Osteocyte (in vitro differentiated cells): ENCODE measurements at regions not wholly inside any gene's neighbourhood (a gene's known extent, or its start where the extent isn't known, plus 50 kb on each side); places are given as distances from the start of the nearest gene placed in this dataset.

Experiments
- DNase-seq: peaks from one replicate; pipeline ENCODE4 v3.0.0; 2021; ENCODE audit warnings: mixed read lengths; ENCODE audit not compliant: unreplicated experiment; ENCODE audit errors: extremely low spot score
- H3K27ac Mint-ChIP-seq: one replicate; pipeline ENCODE4 v1.8.0; 2021; ENCODE audit warnings: mild to moderate bottlenecking, mixed read lengths; ENCODE audit not compliant: unreplicated experiment
- H3K27me3 Mint-ChIP-seq: one replicate; pipeline ENCODE4 v1.8.0; 2021; ENCODE audit warnings: mixed read lengths; ENCODE audit not compliant: unreplicated experiment
- H3K36me3 Mint-ChIP-seq: one replicate; pipeline ENCODE4 v1.8.0; 2021; ENCODE audit warnings: mixed read lengths; ENCODE audit not compliant: unreplicated experiment
- H3K4me1 Mint-ChIP-seq: one replicate; pipeline ENCODE4 v1.8.0; 2021; ENCODE audit warnings: mixed read lengths; ENCODE audit not compliant: unreplicated experiment
- H3K4me3 Mint-ChIP-seq: one replicate; pipeline ENCODE4 v1.8.0; 2021; ENCODE audit warnings: mild to moderate bottlenecking, moderate library complexity, mixed read lengths; ENCODE audit not compliant: unreplicated experiment
- H3K9me3 Mint-ChIP-seq: one replicate; pipeline ENCODE4 v1.8.0; 2021; ENCODE audit warnings: mixed read lengths; ENCODE audit not compliant: unreplicated experiment
- CTCF ChIP-seq: fragments of 200-600 bp; sonication (generic); IDR thresholded peaks from 2 replicates; pipeline ENCODE4 v1.5.0; 2021; ENCODE audit warnings: antibody characterized with exemption, mild to moderate bottlenecking, moderate library complexity

- Mint-ChIP-seq H3K4me1 (no peaks in the 10 kb centered on the region), H3K4me3 (no peak overlapping the region), H3K27me3 (peaks cover 29% of the 10 kb centered on the region), H3K27ac (no peak overlapping the region), H3K36me3 (no peaks in the 10 kb centered on the region), H3K9me3 (peaks cover 5% of the 10 kb centered on the region)
- TF ChIP-seq CTCF: no peak
- DNase-seq: no peak
These were observed 56.4 kb downstream of the CD24 start for GRCh38 chr6:106918115-106918514.

GRCh38 chr6:106916891-106917290 lies 57.6 kb downstream of the CD24 start:
- Mint-ChIP-seq H3K27me3 (peaks cover 28% of the 10 kb centered on the region), H3K27ac (no peak overlapping the region), H3K36me3 (no peaks in the 10 kb centered on the region), H3K9me3 (peaks cover 5% of the 10 kb centered on the region), H3K4me1 (no peaks in the 10 kb centered on the region), H3K4me3 (no peak overlapping the region)
- TF ChIP-seq CTCF: no peak
- no peak for DNase-seq

- no peaks in the 10 kb centered on the region for H3K36me3 Mint-ChIP-seq
- TF ChIP-seq CTCF: no peak
- H3K4me3 Mint-ChIP-seq: no peak overlapping the region
- H3K4me1 Mint-ChIP-seq: no peaks in the 10 kb centered on the region
- H3K27me3 Mint-ChIP-seq: peaks cover 22% of the 10 kb centered on the region
- no peak for DNase-seq
- H3K27ac Mint-ChIP-seq: no peak overlapping the region
- peaks cover 5% of the 10 kb centered on the region for H3K9me3 Mint-ChIP-seq
These were observed 60.8 kb downstream of the CD24 start for GRCh38 chr6:106913676-106914280.

GRCh38 chr6:106913111-106913510 lies 61.4 kb downstream of the CD24 start:
- no peak overlapping the region for H3K27ac Mint-ChIP-seq
- H3K27me3 Mint-ChIP-seq: peaks cover 15% of the 10 kb centered on the region
- no peak overlapping the region for H3K4me3 Mint-ChIP-seq
- peaks cover 5% of the 10 kb centered on the region for H3K9me3 Mint-ChIP-seq
- no peak for TF ChIP-seq CTCF
- no peaks in the 10 kb centered on the region for H3K36me3 Mint-ChIP-seq
- H3K4me1 Mint-ChIP-seq: no peaks in the 10 kb centered on the region
- no peak for DNase-seq

GRCh38 chr6:106912091-106912490 lies 62.4 kb downstream of the CD24 start:
- Mint-ChIP-seq H3K4me1 (no peaks in the 10 kb centered on the region), H3K27me3 (peaks cover 10% of the 10 kb centered on the region), H3K9me3 (peaks cover 5% of the 10 kb centered on the region), H3K36me3 (no peaks in the 10 kb centered on the region), H3K4me3 (no peak overlapping the region), H3K27ac (no peak overlapping the region)
- no peak for DNase-seq
- TF ChIP-seq CTCF: no peak
